ENCODE measurements at regions not wholly inside any gene's neighbourhood (a gene's known extent, or its start where the extent isn't known, plus 50 kb on each side); places are given as distances from the start of the nearest gene placed in this dataset.

DNA sequence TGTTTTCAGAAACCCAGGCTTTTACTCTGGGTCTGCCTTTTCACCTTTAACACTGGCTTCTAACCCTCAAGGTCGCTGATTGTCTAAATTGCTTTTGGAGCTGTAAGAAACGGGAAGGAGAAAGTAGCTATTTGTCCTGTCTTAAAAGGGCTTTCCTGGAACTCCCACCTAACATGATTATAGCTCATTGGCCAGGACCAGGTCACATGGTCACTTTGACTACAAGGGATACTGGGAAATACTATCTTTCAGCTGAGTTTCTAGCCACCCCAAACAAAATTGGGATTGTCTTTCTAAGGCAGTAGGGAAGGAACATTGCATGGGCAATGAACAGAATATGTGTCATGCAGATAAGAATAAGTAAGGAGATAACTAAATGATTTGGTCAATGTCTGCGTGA, 106.7 kb upstream of the ARHGAP24 start:
- no peaks in the 10 kb centered on the region for H3K4me1 ChIP-seq
- CTCF ChIA-PET: interaction anchor here (0.6 to 1.5 kb wide), 4 partner anchors 9 to 283 kb away, joined by 3 read pairs; no protein-coding TSS in a partner anchor

DNA sequence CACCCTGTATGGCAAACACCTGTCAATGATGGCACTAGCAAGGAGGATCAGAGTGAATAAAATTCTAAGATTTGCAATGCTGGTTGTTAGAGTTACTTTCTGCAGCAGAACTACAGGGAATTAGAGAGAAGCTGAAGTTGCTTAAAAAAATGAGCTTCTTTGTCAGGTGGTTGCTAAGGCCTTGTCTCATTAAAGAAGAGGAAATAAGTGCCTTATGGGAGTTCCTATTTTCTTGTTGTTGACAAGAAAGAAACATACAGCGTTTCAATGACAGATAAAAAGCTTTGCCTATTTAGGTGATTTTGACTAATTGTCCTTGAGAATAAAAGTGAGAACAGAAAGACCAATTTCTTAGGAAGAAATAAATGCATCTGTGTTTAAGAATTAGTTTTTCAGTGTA, 106.0 kb upstream of the ARHGAP24 start:
- DNase-seq (ENCODE audit: low read depth in 1 of 2, low spot score in 1 of 2): no peak
- FAIRE-seq: no peak
- no peak overlapping the region for H3K4me2 ChIP-seq
- no peaks in the 10 kb centered on the region for H3K4me1 ChIP-seq
- H3K27ac ChIP-seq: no peak overlapping the region
- no peaks in the 10 kb centered on the region for H3K9me3 ChIP-seq
- TF ChIP-seq, protein P1, sequence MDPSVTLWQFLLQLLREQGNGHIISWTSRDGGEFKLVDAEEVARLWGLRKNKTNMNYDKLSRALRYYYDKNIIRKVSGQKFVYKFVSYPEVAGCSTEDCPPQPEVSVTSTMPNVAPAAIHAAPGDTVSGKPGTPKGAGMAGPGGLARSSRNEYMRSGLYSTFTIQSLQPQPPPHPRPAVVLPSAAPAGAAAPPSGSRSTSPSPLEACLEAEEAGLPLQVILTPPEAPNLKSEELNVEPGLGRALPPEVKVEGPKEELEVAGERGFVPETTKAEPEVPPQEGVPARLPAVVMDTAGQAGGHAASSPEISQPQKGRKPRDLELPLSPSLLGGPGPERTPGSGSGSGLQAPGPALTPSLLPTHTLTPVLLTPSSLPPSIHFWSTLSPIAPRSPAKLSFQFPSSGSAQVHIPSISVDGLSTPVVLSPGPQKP (IDR thresholded peaks at IDR 0.05; ENCODE audit: low read depth, low read length): no peak
- no peak for TF ChIP-seq SMC3 (IDR thresholded peaks at IDR 0.05)
- no peak for TF ChIP-seq HEYL (CRISPR knock-in tag; IDR thresholded peaks at IDR 0.05)
- no peak for TF ChIP-seq NPAS2 (CRISPR knock-in tag; IDR thresholded peaks at IDR 0.05; ENCODE audit: borderline replicate concordance)
- no peak for TF ChIP-seq CBX2 (IDR thresholded peaks at IDR 0.05; ENCODE audit: borderline replicate concordance, low read depth)
- TF ChIP-seq RARB (CRISPR knock-in tag; IDR thresholded peaks at IDR 0.05): no peak
- TF ChIP-seq HDAC2 (IDR thresholded peaks at IDR 0.05): no peak
- no peak for TF ChIP-seq CEBPB (IDR thresholded peaks at IDR 0.05)
- TF ChIP-seq NFE2L2 (conservative IDR thresholded peaks at IDR 0.05; ENCODE audit: low read length): no peak
- no peak for TF ChIP-seq CBX8 (IDR thresholded peaks at IDR 0.05)
- no peak for TF ChIP-seq MYC (IDR thresholded peaks at IDR 0.05; ENCODE audit: borderline replicate concordance, low read length)
- TF ChIP-seq SREBF2 (IDR thresholded peaks at IDR 0.05): no peak
- TF ChIP-seq FOXS1 (CRISPR knock-in tag; IDR thresholded peaks at IDR 0.05): no peak
- TF ChIP-seq, protein P2, sequence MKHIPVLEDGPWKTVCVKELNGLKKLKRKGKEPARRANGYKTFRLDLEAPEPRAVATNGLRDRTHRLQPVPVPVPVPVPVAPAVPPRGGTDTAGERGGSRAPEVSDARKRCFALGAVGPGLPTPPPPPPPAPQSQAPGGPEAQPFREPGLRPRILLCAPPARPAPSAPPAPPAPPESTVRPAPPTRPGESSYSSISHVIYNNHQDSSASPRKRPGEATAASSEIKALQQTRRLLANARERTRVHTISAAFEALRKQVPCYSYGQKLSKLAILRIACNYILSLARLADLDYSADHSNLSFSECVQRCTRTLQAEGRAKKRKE (CRISPR knock-in tag; IDR thresholded peaks at IDR 0.05; ENCODE audit: low read depth): no peak
- TF ChIP-seq, protein P3, sequence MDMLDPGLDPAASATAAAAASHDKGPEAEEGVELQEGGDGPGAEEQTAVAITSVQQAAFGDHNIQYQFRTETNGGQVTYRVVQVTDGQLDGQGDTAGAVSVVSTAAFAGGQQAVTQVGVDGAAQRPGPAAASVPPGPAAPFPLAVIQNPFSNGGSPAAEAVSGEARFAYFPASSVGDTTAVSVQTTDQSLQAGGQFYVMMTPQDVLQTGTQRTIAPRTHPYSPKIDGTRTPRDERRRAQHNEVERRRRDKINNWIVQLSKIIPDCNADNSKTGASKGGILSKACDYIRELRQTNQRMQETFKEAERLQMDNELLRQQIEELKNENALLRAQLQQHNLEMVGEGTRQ (IDR thresholded peaks at IDR 0.05): no peak
- TF ChIP-seq MAFK (IDR thresholded peaks at IDR 0.05; ENCODE audit: partially characterized antibody): no peak
- TF ChIP-seq KDM5A (IDR thresholded peaks at IDR 0.05): no peak
- TF ChIP-seq RNF2 (IDR thresholded peaks at IDR 0.05; ENCODE audit: borderline replicate concordance, low read depth): no peak
- no peak for TF ChIP-seq KDM1A (IDR thresholded peaks at IDR 0.05; ENCODE audit: low read depth)
- no peak overlapping the region for H3K4me3 ChIP-seq
- 89% methylated on average over 1 of the region's 1 CpG for WGBS (ENCODE audit: missing lambda C conversion rate)
- CTCF ChIA-PET: interaction anchor here (0.6 to 1.5 kb wide), 5 partner anchors 8 to 284 kb away, joined by 3 to 4 read pairs (median 3); no protein-coding TSS in a partner anchor
- POLR2A ChIA-PET: no interaction called here
- no peak for ATAC-seq

More for the DNA sequence above, 106.7 kb upstream of the ARHGAP24 start:
- no peak for TF ChIP-seq MAZ (IDR thresholded peaks at IDR 0.05; ENCODE audit: borderline replicate concordance, low read depth, low read length)
- no peak for TF ChIP-seq RFX5 (IDR thresholded peaks at IDR 0.05)
- TF ChIP-seq HOXB5 (CRISPR knock-in tag; IDR thresholded peaks at IDR 0.05): no peak
- TF ChIP-seq NFE2L2 (conservative IDR thresholded peaks at IDR 0.05; ENCODE audit: low read length): no peak
- no peak for TF ChIP-seq ZC3H11A (IDR thresholded peaks at IDR 0.05)
- TF ChIP-seq HDAC2 (IDR thresholded peaks at IDR 0.05): no peak
- no peak for TF ChIP-seq BHLHE40 (IDR thresholded peaks at IDR 0.05; ENCODE audit: low read depth, low read length)
- TF ChIP-seq KDM5A (IDR thresholded peaks at IDR 0.05): no peak
- Histone ChIP-seq H3K4me3 (no peak overlapping the region), H3K27ac (no peak overlapping the region), H3K4me2 (no peak overlapping the region), H3K9me3 (no peaks in the 10 kb centered on the region)
- ATAC-seq (no peak), DNase-seq (ENCODE audit: low read depth in 1 of 2, low spot score in 1 of 2) (no peak), FAIRE-seq (no peak)
- POLR2A ChIA-PET: no interaction called here
- 48% methylated on average over 3 of the region's 3 CpGs for WGBS (ENCODE audit: missing lambda C conversion rate)
